ENCODE measurements at regions not wholly inside any gene's neighbourhood (a gene's known extent, or its start where the extent isn't known, plus 50 kb on each side); places are given as distances from the start of the nearest gene placed in this dataset.

DNA sequence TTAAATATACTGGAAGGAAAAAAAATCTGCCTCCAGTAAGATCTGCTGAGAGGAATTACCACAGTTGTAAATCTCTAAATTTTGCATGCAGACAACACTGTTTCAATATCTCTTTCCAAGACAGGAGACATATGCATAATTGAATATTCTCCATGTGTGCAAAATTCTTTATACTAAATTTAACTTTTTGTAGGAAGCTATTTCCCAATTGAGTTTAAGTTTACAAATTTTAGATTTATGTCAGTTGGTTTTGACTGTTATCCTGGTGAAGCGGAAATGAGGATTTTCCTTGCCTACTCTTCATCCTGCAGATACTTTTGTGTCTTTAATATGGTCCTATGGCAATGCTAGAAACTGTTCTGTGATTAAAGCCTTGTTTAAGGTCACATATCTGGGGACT, 1352.9 kb downstream of the FSTL5 start:
- ChIA-PET RAD21 (ENCODE audit: low non-redundant PET in 1 of 2, low total read pairs in 2 of 2, uncharacterized antibody in 2 of 2, unreplicated experiment in 2 of 2) (no interaction called here), POLR2A (no interaction called here), CTCF (no interaction called here)
- Histone ChIP-seq H3K27ac (ENCODE audit: low read depth, low read length) (no peak overlapping the region), H3K27me3 (ENCODE audit: insufficient read depth, low read length) (no peaks in the 10 kb centered on the region), H3K4me3 (replicated peaks in 1 of 2; ENCODE audit: low read depth in 1 of 2, low read length in 2 of 2) (no peak overlapping the region), H2AFZ (ENCODE audit: low read depth, low read length, poor library complexity, severe bottlenecking) (no peak overlapping the region), H3K36me3 (ENCODE audit: control insufficient read depth in 1 of 2, insufficient read depth in 2 of 2, low read length in 2 of 2) (no peaks in the 10 kb centered on the region), H3K9ac (ENCODE audit: low read length) (no peak overlapping the region), H3K4me1 (ENCODE audit: control insufficient read depth in 1 of 2, insufficient read depth in 2 of 2, low read length in 2 of 2) (no peaks in the 10 kb centered on the region), H4K20me1 (ENCODE audit: insufficient read depth) (no peaks in the 10 kb centered on the region), H3K9me2 (ENCODE audit: insufficient read depth) (no peaks in the 10 kb centered on the region; the same call in 1 of the 2 replicates), H3K79me2 (ENCODE audit: insufficient read depth, low read length) (no peaks in the 10 kb centered on the region), H3K9me3 (ENCODE audit: control insufficient read depth in 1 of 2, insufficient read depth in 1 of 2, low read depth in 1 of 2, low read length in 2 of 2) (no peaks in the 10 kb centered on the region), H3K4me2 (ENCODE audit: low read length) (no peak overlapping the region)
- ATAC-seq = no peak
- no peak for DNase-seq (ENCODE audit: low read depth, low spot score)
- intact Hi-C loops (cut with micrococcal nuclease) = no loop called here
- TF ChIP-seq RAD21 (IDR thresholded peaks at IDR 0.05; ENCODE audit: low read depth) (no peak), TCF7L2 (IDR thresholded peaks at IDR 0.05; ENCODE audit: borderline replicate concordance, extremely low read depth, insufficient read depth, insufficient read length) (no peak), CTCF (IDR thresholded peaks at IDR 0.05 in 2 of 3, conservative IDR thresholded peaks at IDR 0.05 in 1 of 3; ENCODE audit: borderline replicate concordance in 1 of 3, insufficient read depth in 1 of 3, low read depth in 2 of 3, low read length in 2 of 3) (no peak), MAX (IDR thresholded peaks at IDR 0.05) (no peak), CBX3 (IDR thresholded peaks at IDR 0.05; ENCODE audit: low read depth) (no peak), ZFX (IDR thresholded peaks at IDR 0.05) (no peak), EZH2 (IDR thresholded peaks at IDR 0.05) (no peak), SRF (IDR thresholded peaks at IDR 0.05; ENCODE audit: low read depth) (no peak), SP1 (IDR thresholded peaks at IDR 0.05; ENCODE audit: low read depth) (no peak)
- TF ChIP-seq, protein P1, sequence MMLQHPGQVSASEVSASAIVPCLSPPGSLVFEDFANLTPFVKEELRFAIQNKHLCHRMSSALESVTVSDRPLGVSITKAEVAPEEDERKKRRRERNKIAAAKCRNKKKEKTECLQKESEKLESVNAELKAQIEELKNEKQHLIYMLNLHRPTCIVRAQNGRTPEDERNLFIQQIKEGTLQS (IDR thresholded peaks at IDR 0.05) = no peak
- no TSS peak for BruUV-seq (replicated peaks)

Data from HCT116 (cell line).